ENCODE measurements at regions not wholly inside any gene's neighbourhood (a gene's known extent, or its start where the extent isn't known, plus 50 kb on each side); places are given as distances from the start of the nearest gene placed in this dataset.

- TF ChIP-seq EZH2 (optimal IDR thresholded peaks at IDR 0.05; ENCODE audit: low read depth, low read length) (no peak), EZH2phosphoT487 (IDR thresholded peaks at IDR 0.05; ENCODE audit: low read length) (no peak)
Observed at GRCh38 chr21:32828908-32829307, 57.4 kb upstream of the PAXBP1 start.
